HL-60 (cell line): ENCODE measurements at regions not wholly inside any gene's neighbourhood (a gene's known extent, or its start where the extent isn't known, plus 50 kb on each side); places are given as distances from the start of the nearest gene placed in this dataset.

Source experiments
- GABPA ChIP-seq: IDR thresholded peaks from 2 replicates; pipeline ENCODE4 v1.6.1; 2012; ENCODE audit warnings: low read depth
- POLR2AphosphoS5 ChIP-seq: IDR thresholded peaks from 2 replicates; pipeline ENCODE4 v1.6.1; 2012; ENCODE audit warnings: low read depth
- TF ChIP-seq, protein P1 (sequence below): IDR thresholded peaks from one replicate; pipeline ENCODE4 v1.5.1; 2011; ENCODE audit warnings: low read length, control low read depth, inconsistent platforms; ENCODE audit not compliant: insufficient read depth
- TF ChIP-seq, protein P2 (sequence below): IDR thresholded peaks from 2 replicates; pipeline ENCODE4 v1.6.1; 2012; ENCODE audit warnings: low read depth; ENCODE audit not compliant: insufficient replicate concordance

DNA sequence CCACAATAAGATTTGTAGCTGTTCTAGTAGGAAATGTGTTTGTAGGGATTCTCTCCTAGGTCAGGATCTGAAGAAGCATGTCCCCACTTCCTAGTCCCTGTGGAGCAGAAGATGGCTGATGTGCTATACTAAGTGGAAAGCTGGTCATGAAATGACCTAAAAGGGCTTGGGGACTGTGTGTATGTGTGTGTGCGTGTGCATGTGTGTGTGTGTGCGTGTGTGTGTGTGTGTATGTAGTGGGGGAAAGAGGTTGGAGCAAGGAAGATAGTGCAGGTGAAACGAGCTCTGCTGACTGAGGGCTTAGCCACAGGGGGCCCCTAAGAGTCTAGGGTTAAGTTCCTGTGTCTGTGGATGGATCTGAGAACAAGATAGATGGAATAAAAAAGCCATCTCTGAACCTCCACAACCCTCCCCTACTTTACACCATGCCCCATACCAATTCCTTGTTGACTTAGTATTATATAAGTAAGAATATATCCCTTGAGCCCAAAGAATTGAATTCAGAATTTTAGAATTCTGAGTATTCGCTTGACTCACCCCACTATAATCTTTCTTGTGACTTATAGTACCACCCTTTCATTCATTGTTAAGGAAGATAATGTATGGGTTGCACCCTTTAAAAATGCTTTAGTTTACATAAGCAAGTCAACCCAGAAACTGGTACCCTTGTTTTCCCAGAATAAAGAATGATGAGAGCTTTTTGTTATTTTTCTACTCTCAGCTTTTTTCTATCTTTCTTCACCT is 96.1 kb downstream of the RPL22L1 start:
- TF ChIP-seq, protein P1, sequence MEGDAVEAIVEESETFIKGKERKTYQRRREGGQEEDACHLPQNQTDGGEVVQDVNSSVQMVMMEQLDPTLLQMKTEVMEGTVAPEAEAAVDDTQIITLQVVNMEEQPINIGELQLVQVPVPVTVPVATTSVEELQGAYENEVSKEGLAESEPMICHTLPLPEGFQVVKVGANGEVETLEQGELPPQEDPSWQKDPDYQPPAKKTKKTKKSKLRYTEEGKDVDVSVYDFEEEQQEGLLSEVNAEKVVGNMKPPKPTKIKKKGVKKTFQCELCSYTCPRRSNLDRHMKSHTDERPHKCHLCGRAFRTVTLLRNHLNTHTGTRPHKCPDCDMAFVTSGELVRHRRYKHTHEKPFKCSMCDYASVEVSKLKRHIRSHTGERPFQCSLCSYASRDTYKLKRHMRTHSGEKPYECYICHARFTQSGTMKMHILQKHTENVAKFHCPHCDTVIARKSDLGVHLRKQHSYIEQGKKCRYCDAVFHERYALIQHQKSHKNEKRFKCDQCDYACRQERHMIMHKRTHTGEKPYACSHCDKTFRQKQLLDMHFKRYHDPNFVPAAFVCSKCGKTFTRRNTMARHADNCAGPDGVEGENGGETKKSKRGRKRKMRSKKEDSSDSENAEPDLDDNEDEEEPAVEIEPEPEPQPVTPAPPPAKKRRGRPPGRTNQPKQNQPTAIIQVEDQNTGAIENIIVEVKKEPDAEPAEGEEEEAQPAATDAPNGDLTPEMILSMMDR, result no peak
- TF ChIP-seq, protein P2, sequence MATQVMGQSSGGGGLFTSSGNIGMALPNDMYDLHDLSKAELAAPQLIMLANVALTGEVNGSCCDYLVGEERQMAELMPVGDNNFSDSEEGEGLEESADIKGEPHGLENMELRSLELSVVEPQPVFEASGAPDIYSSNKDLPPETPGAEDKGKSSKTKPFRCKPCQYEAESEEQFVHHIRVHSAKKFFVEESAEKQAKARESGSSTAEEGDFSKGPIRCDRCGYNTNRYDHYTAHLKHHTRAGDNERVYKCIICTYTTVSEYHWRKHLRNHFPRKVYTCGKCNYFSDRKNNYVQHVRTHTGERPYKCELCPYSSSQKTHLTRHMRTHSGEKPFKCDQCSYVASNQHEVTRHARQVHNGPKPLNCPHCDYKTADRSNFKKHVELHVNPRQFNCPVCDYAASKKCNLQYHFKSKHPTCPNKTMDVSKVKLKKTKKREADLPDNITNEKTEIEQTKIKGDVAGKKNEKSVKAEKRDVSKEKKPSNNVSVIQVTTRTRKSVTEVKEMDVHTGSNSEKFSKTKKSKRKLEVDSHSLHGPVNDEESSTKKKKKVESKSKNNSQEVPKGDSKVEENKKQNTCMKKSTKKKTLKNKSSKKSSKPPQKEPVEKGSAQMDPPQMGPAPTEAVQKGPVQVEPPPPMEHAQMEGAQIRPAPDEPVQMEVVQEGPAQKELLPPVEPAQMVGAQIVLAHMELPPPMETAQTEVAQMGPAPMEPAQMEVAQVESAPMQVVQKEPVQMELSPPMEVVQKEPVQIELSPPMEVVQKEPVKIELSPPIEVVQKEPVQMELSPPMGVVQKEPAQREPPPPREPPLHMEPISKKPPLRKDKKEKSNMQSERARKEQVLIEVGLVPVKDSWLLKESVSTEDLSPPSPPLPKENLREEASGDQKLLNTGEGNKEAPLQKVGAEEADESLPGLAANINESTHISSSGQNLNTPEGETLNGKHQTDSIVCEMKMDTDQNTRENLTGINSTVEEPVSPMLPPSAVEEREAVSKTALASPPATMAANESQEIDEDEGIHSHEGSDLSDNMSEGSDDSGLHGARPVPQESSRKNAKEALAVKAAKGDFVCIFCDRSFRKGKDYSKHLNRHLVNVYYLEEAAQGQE, result no peak
- TF ChIP-seq GABPA (no peak), POLR2AphosphoS5 (no peak)
